Smooth muscle cell (in vitro differentiated cells): ENCODE measurements at regions not wholly inside any gene's neighbourhood (a gene's known extent, or its start where the extent isn't known, plus 50 kb on each side); places are given as distances from the start of the nearest gene placed in this dataset.

Experiments used
- DNase-seq: peaks from one replicate; lab custom pipeline; 2025; ENCODE audit not compliant: unreplicated experiment; lab: John Stamatoyannopoulos, UW
- H2AFZ ChIP-seq: fragments of 200-600 bp; sonication (generic); 2 replicates; pipeline ENCODE4 v1.6.0; 2016; ENCODE audit warnings: antibody characterized with exemption, low read depth, mild to moderate bottlenecking
- H3F3A ChIP-seq: fragments of 200-600 bp; sonication (generic); 2 replicates; pipeline ENCODE4 v1.6.0; 2017; ENCODE audit warnings: antibody characterized with exemption, low read depth
- H3K27ac ChIP-seq: fragments of 200-600 bp; sonication (generic); 2 replicates; pipeline ENCODE4 v1.5.1; 2016; ENCODE audit warnings: low read depth, mild to moderate bottlenecking
- H3K27me3 ChIP-seq: fragments of 200-600 bp; sonication (generic); 2 replicates; pipeline ENCODE4 v1.6.1; 2016; ENCODE audit warnings: low read depth, mild to moderate bottlenecking
- H3K36me3 ChIP-seq: fragments of 200-600 bp; sonication (generic); 2 replicates; pipeline ENCODE4 v1.5.1; 2016; ENCODE audit warnings: low read depth
- H3K4me1 ChIP-seq: fragments of 200-600 bp; sonication (generic); 2 replicates; pipeline ENCODE4 v1.5.1; 2016; ENCODE audit warnings: low read depth
- H3K4me2 ChIP-seq: fragments of 200-600 bp; sonication (generic); 2 replicates; pipeline ENCODE4 v1.6.0; 2016; ENCODE audit warnings: mild to moderate bottlenecking
- H3K4me3 ChIP-seq: fragments of 200-600 bp; sonication (generic); 2 replicates; pipeline ENCODE4 v1.5.1; 2016; ENCODE audit warnings: mild to moderate bottlenecking
- H3K79me2 ChIP-seq: fragments of 200-600 bp; sonication (generic); 2 replicates; pipeline ENCODE4 v1.6.0; 2016; ENCODE audit warnings: low read depth, mild to moderate bottlenecking
- H3K9ac ChIP-seq: fragments of 200-600 bp; sonication (generic); 2 replicates; pipeline ENCODE4 v1.6.0; 2016; ENCODE audit warnings: low read depth
- H3K9me3 ChIP-seq: fragments of 200-600 bp; sonication (generic); replicated peaks from 2 replicates; pipeline ENCODE4 v1.5.1; 2016; ENCODE audit warnings: low read depth
- H4K20me1 ChIP-seq: fragments of 200-600 bp; sonication (generic); 2 replicates; pipeline ENCODE4 v1.6.0; 2016; ENCODE audit warnings: low read depth
- WGBS: methylation state at CpG from one replicate; pipeline ENCODE4 v1.1.7; 2016; ENCODE audit warnings: low lambda C conversion rate; 5-methylcytosine and 5-hydroxymethylcytosine counted together
- TF ChIP-seq, protein P1 (sequence below): fragments of 200-600 bp; sonication (generic); IDR thresholded peaks from 2 replicates; pipeline ENCODE4 v1.5.1; 2017; ENCODE audit warnings: borderline replicate concordance, mild to moderate bottlenecking, antibody characterized with exemption; ENCODE audit not compliant: insufficient read depth, poor library complexity, severe bottlenecking

DNA sequence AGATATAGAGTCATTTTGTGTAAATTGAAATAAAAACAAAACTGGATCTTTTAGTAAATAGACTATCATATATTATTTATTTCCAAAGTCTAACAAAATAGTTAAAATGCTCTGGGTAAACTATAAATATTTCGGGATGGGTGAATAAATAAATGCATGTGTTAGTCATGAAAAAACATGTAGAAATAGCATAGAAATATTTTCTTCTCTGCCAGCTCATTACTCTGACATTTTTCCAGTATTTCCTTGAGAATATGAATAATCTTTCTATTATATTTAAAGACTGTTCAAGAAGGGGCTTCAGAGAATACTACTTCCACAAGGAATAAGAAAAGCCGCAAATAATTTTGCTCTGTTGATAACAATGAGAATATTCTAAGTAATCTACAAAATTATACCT, 880.4 kb downstream of the TRIB2 start:
- Histone ChIP-seq H3K27ac (no peak overlapping the region), H2AFZ (no peak overlapping the region), H3K4me1 (no peaks in the 10 kb centered on the region), H3K9ac (no peak overlapping the region), H4K20me1 (no peaks in the 10 kb centered on the region), H3K36me3 (no peaks in the 10 kb centered on the region), H3F3A (no peaks in the 10 kb centered on the region), H3K4me2 (no peak overlapping the region), H3K4me3 (no peak overlapping the region), H3K79me2 (no peaks in the 10 kb centered on the region), H3K9me3 (no peaks in the 10 kb centered on the region), H3K27me3 (no peaks in the 10 kb centered on the region)
- DNase-seq: no peak
- 77% methylated on average over 2 of the region's 2 CpGs for WGBS
- TF ChIP-seq, protein P1, sequence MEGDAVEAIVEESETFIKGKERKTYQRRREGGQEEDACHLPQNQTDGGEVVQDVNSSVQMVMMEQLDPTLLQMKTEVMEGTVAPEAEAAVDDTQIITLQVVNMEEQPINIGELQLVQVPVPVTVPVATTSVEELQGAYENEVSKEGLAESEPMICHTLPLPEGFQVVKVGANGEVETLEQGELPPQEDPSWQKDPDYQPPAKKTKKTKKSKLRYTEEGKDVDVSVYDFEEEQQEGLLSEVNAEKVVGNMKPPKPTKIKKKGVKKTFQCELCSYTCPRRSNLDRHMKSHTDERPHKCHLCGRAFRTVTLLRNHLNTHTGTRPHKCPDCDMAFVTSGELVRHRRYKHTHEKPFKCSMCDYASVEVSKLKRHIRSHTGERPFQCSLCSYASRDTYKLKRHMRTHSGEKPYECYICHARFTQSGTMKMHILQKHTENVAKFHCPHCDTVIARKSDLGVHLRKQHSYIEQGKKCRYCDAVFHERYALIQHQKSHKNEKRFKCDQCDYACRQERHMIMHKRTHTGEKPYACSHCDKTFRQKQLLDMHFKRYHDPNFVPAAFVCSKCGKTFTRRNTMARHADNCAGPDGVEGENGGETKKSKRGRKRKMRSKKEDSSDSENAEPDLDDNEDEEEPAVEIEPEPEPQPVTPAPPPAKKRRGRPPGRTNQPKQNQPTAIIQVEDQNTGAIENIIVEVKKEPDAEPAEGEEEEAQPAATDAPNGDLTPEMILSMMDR: no peak

DNA sequence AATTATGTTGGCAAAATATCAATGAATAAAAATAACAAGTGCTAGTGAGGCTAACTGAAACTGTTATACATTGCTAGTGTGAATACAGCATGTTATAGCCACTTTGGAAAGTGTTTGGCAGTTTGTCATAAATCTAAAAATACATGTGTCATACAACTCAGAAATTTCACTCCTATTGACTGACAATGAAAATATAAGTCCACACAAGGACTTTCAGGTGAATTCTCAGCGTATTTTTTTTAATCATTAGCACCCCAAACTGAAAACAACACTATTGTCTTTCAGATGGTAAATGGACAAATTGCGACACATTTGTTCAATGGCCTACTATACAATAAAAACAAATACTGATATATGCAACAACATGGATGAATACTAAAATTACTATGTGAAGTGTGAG, 884.8 kb downstream of the TRIB2 start:
- Histone ChIP-seq H3K9ac (no peak overlapping the region), H3F3A (no peaks in the 10 kb centered on the region), H3K9me3 (no peaks in the 10 kb centered on the region), H3K4me1 (no peaks in the 10 kb centered on the region), H3K4me2 (no peak overlapping the region), H3K4me3 (no peak overlapping the region), H3K27me3 (no peaks in the 10 kb centered on the region), H3K79me2 (no peaks in the 10 kb centered on the region), H2AFZ (no peak overlapping the region), H4K20me1 (no peaks in the 10 kb centered on the region), H3K27ac (no peak overlapping the region), H3K36me3 (no peaks in the 10 kb centered on the region)
- TF ChIP-seq, protein P1: no peak
- DNase-seq: no peak
- 76% methylated on average over 2 of the region's 2 CpGs for WGBS

DNA sequence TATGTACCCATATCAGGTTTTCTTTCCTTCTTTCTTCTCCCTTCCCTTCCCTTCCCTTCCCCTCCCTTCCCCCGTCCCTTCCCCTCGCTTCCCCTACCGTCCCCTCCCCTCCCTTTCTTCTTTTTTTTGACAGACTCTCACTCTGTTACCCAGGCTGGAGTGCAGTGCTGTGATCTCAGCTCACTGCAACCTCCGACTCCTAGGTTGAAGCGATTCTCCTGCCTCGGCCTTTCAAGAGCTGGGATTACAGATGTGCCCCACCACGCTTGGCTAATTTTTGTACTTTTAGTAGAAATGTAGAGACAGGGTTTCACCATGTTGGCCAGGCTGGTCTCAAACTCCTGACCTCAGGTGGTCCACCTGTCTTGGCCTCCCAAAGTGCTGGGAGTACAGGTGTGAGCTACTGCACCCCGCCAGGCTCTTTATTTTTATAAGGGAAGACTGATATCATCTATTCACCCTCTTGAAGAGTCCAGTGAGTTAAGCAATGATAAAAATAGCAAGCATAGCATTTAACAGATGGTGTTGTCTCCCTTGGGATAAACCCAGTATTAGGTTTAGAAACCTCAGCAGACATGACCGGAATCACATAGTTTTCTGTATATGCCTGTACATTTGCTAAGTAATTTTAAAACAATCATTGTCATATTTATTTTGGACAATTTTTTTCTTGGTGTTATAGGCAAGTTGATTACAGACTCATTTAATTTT, 888.4 kb downstream of the TRIB2 start:
- Histone ChIP-seq H3F3A (no peaks in the 10 kb centered on the region), H3K9me3 (no peaks in the 10 kb centered on the region), H3K27me3 (no peaks in the 10 kb centered on the region), H3K36me3 (no peaks in the 10 kb centered on the region), H4K20me1 (no peaks in the 10 kb centered on the region), H3K4me3 (no peak overlapping the region), H3K27ac (no peak overlapping the region), H3K9ac (no peak overlapping the region), H2AFZ (no peak overlapping the region), H3K79me2 (no peaks in the 10 kb centered on the region), H3K4me2 (no peak overlapping the region), H3K4me1 (no peaks in the 10 kb centered on the region)
- 81% methylated on average over 7 of the region's 9 CpGs for WGBS
- no peak for DNase-seq
- TF ChIP-seq, protein P1: no peak

DNA sequence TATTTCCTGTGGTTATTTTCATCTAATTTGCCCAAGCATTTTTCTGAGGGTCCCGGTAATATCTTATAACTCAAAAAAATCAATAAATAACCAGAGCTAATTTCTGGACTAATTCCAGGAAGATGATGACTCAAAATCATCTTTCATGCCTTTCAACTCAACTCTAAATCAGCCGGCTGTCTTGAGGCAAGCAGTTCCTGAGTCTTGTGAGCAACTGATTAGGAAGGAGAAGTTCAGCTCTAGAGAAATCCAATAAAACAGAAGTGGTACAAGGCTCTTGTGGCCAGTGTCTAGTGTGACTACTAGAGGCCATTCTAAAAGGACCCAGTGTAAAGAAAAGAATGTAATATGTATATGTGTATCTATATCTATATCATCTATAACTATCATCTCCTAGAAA, 890.4 kb downstream of the TRIB2 start:
- TF ChIP-seq, protein P1: no peak
- WGBS: 85% methylated on average over 2 of the region's 2 CpGs

More for the DNA sequence above, 890.4 kb downstream of the TRIB2 start:
- DNase-seq: no peak
- Histone ChIP-seq H3K4me2 (no peak overlapping the region), H3K79me2 (no peaks in the 10 kb centered on the region), H3K4me3 (no peak overlapping the region), H3K27ac (no peak overlapping the region), H3K36me3 (no peaks in the 10 kb centered on the region), H4K20me1 (no peaks in the 10 kb centered on the region), H3K4me1 (no peaks in the 10 kb centered on the region), H3K9ac (no peak overlapping the region), H3F3A (no peaks in the 10 kb centered on the region), H2AFZ (no peak overlapping the region), H3K27me3 (no peaks in the 10 kb centered on the region), H3K9me3 (no peaks in the 10 kb centered on the region)
